H1 (cell line): ENCODE measurements at regions not wholly inside any gene's neighbourhood (a gene's known extent, or its start where the extent isn't known, plus 50 kb on each side); places are given as distances from the start of the nearest gene placed in this dataset.

Experiments
- CTCF ChIA-PET: fragments of 300-600 bp; sonication (Branson Sonifier 250); formaldehyde crosslinking; loops from one replicate; lab custom pipeline; 2021; ENCODE audit not compliant: partially characterized antibody; lab: Charles Lee
- POLR2A ChIA-PET: fragments of 300-600 bp; sonication (Branson Sonifier 250); formaldehyde crosslinking; loops from one replicate; lab custom pipeline; 2021; ENCODE audit warnings: inconsistent platforms; ENCODE audit not compliant: partially characterized antibody; lab: Charles Lee
- DNase-seq, 2 experiments: peaks; one replicate each; pipeline versions ENCODE4 v3.0.0 to v3.0.0-alpha.2; 2010 to 2022; ENCODE audit warnings: low spot score in 2 of 2, low read depth in 1 of 2, mixed read lengths in 1 of 2
- FAIRE-seq: peaks from 2 replicates; lab custom pipeline; 2011; peaks lifted over from hg19 to GRCh38; lab: Jason Lieb, UNC
- H2AFZ ChIP-seq: 2 replicates; pipeline ENCODE4 v1.8.1; 2012; ENCODE audit warnings: low read length, inconsistent platforms
- H2AK5ac ChIP-seq: 2 replicates; pipeline ENCODE4 v1.6.1; 2013; ENCODE audit warnings: low read depth, low read length
- H2BK120ac ChIP-seq: replicated peaks from 2 replicates; pipeline ENCODE3; 2013; ENCODE audit warnings: low read depth, low read length, inconsistent platforms
- H2BK12ac ChIP-seq: 2 replicates; pipeline ENCODE4 v1.6.1; 2013; ENCODE audit warnings: low read depth, low read length
- H2BK15ac ChIP-seq: 2 replicates; pipeline ENCODE4 v1.6.1; 2013; ENCODE audit warnings: low read length
- H2BK20ac ChIP-seq: 2 replicates; pipeline ENCODE4 v1.6.1; 2013; ENCODE audit warnings: low read length
- H2BK5ac ChIP-seq: 2 replicates; pipeline ENCODE4 v1.6.1; 2013; ENCODE audit warnings: low read depth, low read length
- H3K14ac ChIP-seq: 2 replicates; pipeline ENCODE4 v1.6.1; 2013; ENCODE audit warnings: inconsistent platforms; ENCODE audit not compliant: insufficient read length
- H3K18ac ChIP-seq: 2 replicates; pipeline ENCODE4 v1.6.1; 2013; ENCODE audit warnings: low read length; ENCODE audit errors: extremely low read depth
- H3K23ac ChIP-seq: 2 replicates; pipeline ENCODE4 v1.6.1; 2013; ENCODE audit warnings: inconsistent platforms; ENCODE audit not compliant: insufficient read length
- H3K23me2 ChIP-seq: 2 replicates; pipeline ENCODE4 v1.6.1; 2013; ENCODE audit warnings: low read depth, low read length
- H3K27ac ChIP-seq: 2 replicates; pipeline ENCODE4 v1.6.1; 2011; ENCODE audit warnings: low read depth, low read length, inconsistent platforms
- H3K27me3 ChIP-seq, 4 experiments: replicated peaks in 1 of 4; 1 replicate in 1 of 4; 2 replicates in 3 of 4; pipeline versions ENCODE4 v1.6.1 to v1.8.1; 2011 to 2013; ENCODE audit warnings: low read length in 3 of 4, mild to moderate bottlenecking in 3 of 4, inconsistent platforms in 2 of 4, mixed read lengths in 2 of 4, moderate library complexity in 1 of 4; ENCODE audit not compliant: control insufficient read depth in 3 of 4, insufficient read depth in 3 of 4; ENCODE audit errors: extremely low read depth in 1 of 4
- H3K36me3 ChIP-seq, 4 experiments: 2 replicates each; pipeline versions ENCODE4 v1.6.1 to v1.8.1; 2011 to 2013; ENCODE audit warnings: mild to moderate bottlenecking in 4 of 4, low read length in 3 of 4, moderate library complexity in 2 of 4, control low read depth in 1 of 4, inconsistent platforms in 1 of 4; ENCODE audit not compliant: insufficient read depth in 4 of 4, control insufficient read depth in 2 of 4
- H3K4ac ChIP-seq: replicated peaks from 2 replicates; pipeline ENCODE3; 2013; ENCODE audit warnings: low read length, low read depth, mixed read lengths, inconsistent platforms; ENCODE audit not compliant: insufficient read length
- H3K4me1 ChIP-seq, 4 experiments: replicated peaks in 1 of 4; 1 replicate in 1 of 4; 2 replicates in 3 of 4; pipeline versions ENCODE4 v1.6.1 to v1.8.1; 2011 to 2013; ENCODE audit warnings: low read length in 3 of 4, inconsistent platforms in 2 of 4, mixed read lengths in 1 of 4; ENCODE audit not compliant: insufficient read depth in 4 of 4, control insufficient read depth in 3 of 4
- H3K4me2 ChIP-seq, 2 experiments: 2 replicates each; pipeline versions ENCODE4 v1.6.1 to v1.8.1; 2011 to 2013; ENCODE audit warnings: low read depth in 2 of 2, low read length in 2 of 2, control low read depth in 1 of 2, inconsistent platforms in 1 of 2, mild to moderate bottlenecking in 1 of 2; ENCODE audit not compliant: insufficient read depth in 1 of 2
- H3K4me3 ChIP-seq, 4 experiments: fragments of 200-600, 300-600 bp in 1 of 4; sonication (generic), shearing (Covaris generic), sonication (Bioruptor Twin) in 1 of 4; 2 replicates each; pipeline versions ENCODE4 v1.5.1 to v1.8.1; 2011 to 2016; ENCODE audit warnings: low read length in 4 of 4, low read depth in 3 of 4, control low read depth in 2 of 4, inconsistent platforms in 2 of 4, mild to moderate bottlenecking in 2 of 4, mixed read lengths in 1 of 4, moderate library complexity in 1 of 4; ENCODE audit not compliant: insufficient read depth in 2 of 4; ENCODE audit errors: extremely low read depth in 1 of 4
- H3K56ac ChIP-seq: replicated peaks from 2 replicates; pipeline ENCODE3; 2013; ENCODE audit warnings: low read depth, mild to moderate bottlenecking, mixed read lengths, low read length, inconsistent platforms; ENCODE audit not compliant: insufficient read length
- H3K79me1 ChIP-seq: 2 replicates; pipeline ENCODE4 v1.6.1; 2013; ENCODE audit warnings: low read depth, low read length, control low read depth
- H3K79me2 ChIP-seq, 2 experiments: 2 replicates each; pipeline versions ENCODE4 v1.6.1 to v1.8.1; 2012 to 2013; ENCODE audit warnings: low read length in 2 of 2, mild to moderate bottlenecking in 2 of 2, inconsistent platforms in 1 of 2; ENCODE audit not compliant: insufficient read depth in 2 of 2, control insufficient read depth in 1 of 2
- H3K9ac ChIP-seq, 4 experiments: replicated peaks in 1 of 4; 1 replicate in 1 of 4; 2 replicates in 3 of 4; pipeline versions ENCODE4 v1.6.1 to v1.8.1; 2011 to 2013; ENCODE audit warnings: low read depth in 3 of 4, low read length in 3 of 4, control low read depth in 2 of 4, mild to moderate bottlenecking in 2 of 4, moderate library complexity in 2 of 4, inconsistent platforms in 1 of 4; ENCODE audit errors: extremely low read depth in 1 of 4
- H3K9me3 ChIP-seq, 2 experiments: 2 replicates each; pipeline versions ENCODE4 v1.6.1 to v1.8.1; 2012 to 2013; ENCODE audit warnings: mild to moderate bottlenecking in 2 of 2, moderate library complexity in 2 of 2, control low read depth in 1 of 2, inconsistent platforms in 1 of 2, low read depth in 1 of 2, low read length in 1 of 2, mixed read lengths in 1 of 2; ENCODE audit not compliant: insufficient read depth in 2 of 2
- H4K20me1 ChIP-seq, 2 experiments: replicated peaks in 1 of 2; 2 replicates each; pipeline versions ENCODE3 to v1.8.1; 2011 to 2013; ENCODE audit warnings: inconsistent platforms in 2 of 2, low read length in 2 of 2, mild to moderate bottlenecking in 1 of 2; ENCODE audit not compliant: insufficient read depth in 2 of 2, control insufficient read depth in 1 of 2
- H4K5ac ChIP-seq: 2 replicates; pipeline ENCODE4 v1.6.1; 2013; ENCODE audit warnings: low read length, low read depth, mixed read lengths, inconsistent platforms; ENCODE audit not compliant: insufficient read length
- H4K8ac ChIP-seq: 2 replicates; pipeline ENCODE4 v1.8.0; 2013; ENCODE audit warnings: mild to moderate bottlenecking, moderate library complexity, low read length, inconsistent platforms; ENCODE audit not compliant: insufficient read depth; ENCODE audit errors: extremely low read depth
- H4K91ac ChIP-seq: replicated peaks from 2 replicates; pipeline ENCODE3; 2013; ENCODE audit warnings: low read length, mixed read lengths, inconsistent platforms; ENCODE audit not compliant: insufficient read length
- BRCA1 ChIP-seq: IDR thresholded peaks from 2 replicates; pipeline ENCODE4 v1.6.1; 2012; ENCODE audit warnings: low read depth, low read length, improper control_type of control experiment
- CREB1 ChIP-seq: IDR thresholded peaks from 2 replicates; pipeline ENCODE4 v1.6.1; 2012; ENCODE audit warnings: inconsistent platforms
- CTBP2 ChIP-seq: IDR thresholded peaks from 2 replicates; pipeline ENCODE4 v1.7.0; 2011; ENCODE audit warnings: borderline replicate concordance, mild to moderate bottlenecking, moderate library complexity, mixed read lengths, low read length; ENCODE audit not compliant: insufficient read depth, insufficient read length
- EZH2 ChIP-seq: fragments of 200-600 bp; sonication (generic); IDR thresholded peaks from 2 replicates; pipeline ENCODE4 v1.7.1; 2012; ENCODE audit warnings: low read depth, mild to moderate bottlenecking, moderate library complexity, low read length, inconsistent platforms; ENCODE audit not compliant: severe bottlenecking
- FOSL1 ChIP-seq: IDR thresholded peaks from 2 replicates; pipeline ENCODE4 v1.6.1; 2011; ENCODE audit warnings: mild to moderate bottlenecking, low read depth, low read length, moderate library complexity; ENCODE audit not compliant: insufficient read depth
- NANOG ChIP-seq: IDR thresholded peaks from 2 replicates; pipeline ENCODE4 v1.6.1; 2011; ENCODE audit warnings: low read length, low read depth, mild to moderate bottlenecking, inconsistent platforms; ENCODE audit not compliant: insufficient read depth, poor library complexity, severe bottlenecking
- RNF2 ChIP-seq: fragments of 200-900, 300-1000 bp; sonication (generic); IDR thresholded peaks from 2 replicates; pipeline ENCODE4 v1.7.1; 2016; ENCODE audit warnings: borderline replicate concordance, low read depth, mild to moderate bottlenecking, antibody characterized with exemption, low read length; ENCODE audit not compliant: poor library complexity, severe bottlenecking; ENCODE audit errors: missing control alignments
- TCF12 ChIP-seq: IDR thresholded peaks from 2 replicates; pipeline ENCODE4 v1.6.1; 2011; ENCODE audit warnings: low read depth, mild to moderate bottlenecking, low read length
- TEAD4 ChIP-seq: IDR thresholded peaks from 2 replicates; pipeline ENCODE4 v1.6.1; 2012; ENCODE audit warnings: low read depth, low read length, inconsistent platforms, mixed read lengths
- WGBS, 2 experiments: shearing (Covaris generic) in 1 of 2; methylation state at CpG; one replicate each; pipeline versions ENCODE4 v1.1.6 to v1.1.7; 2013 to 2015; ENCODE audit warnings: low lambda C conversion rate in 2 of 2, mixed read lengths in 2 of 2, inconsistent platforms in 1 of 2, low coverage in 1 of 2, missing lambda C conversion rate in 1 of 2; ENCODE audit not compliant: insufficient replicate concordance in 2 of 2, insufficient coverage in 1 of 2, insufficient read length in 1 of 2; ENCODE audit errors: extremely low coverage in 1 of 2, missing lambda C conversion rate in 1 of 2; 5-methylcytosine and 5-hydroxymethylcytosine counted together

DNA sequence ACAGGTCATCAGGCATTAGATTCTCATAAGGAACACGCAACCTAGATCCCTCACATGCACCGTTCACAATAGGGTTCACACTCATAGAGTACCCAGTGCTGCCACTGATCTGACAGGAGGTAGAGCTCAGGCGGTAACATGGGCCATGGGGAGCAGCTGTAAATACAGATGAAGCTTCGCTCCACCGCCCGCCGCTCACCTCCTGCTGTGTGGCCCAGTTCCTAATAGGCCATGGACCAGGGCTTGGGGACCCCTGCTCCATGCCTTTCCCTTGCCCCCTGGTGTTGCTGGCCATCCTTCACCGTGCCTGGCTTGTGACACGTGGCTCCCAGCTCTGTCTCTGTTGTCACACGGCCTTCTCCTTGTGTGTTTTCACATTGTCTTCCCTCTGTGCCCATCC, 171.1 kb upstream of the JARID2 start:
- Histone ChIP-seq H3K14ac (no peak overlapping the region), H2BK5ac (peak overlapping the region; percentile 67; the same call in 1 of the 2 replicates), H4K20me1 (no peaks in the 10 kb centered on the region), H3K36me3 (no peaks in the 10 kb centered on the region), H3K9me3 (no peaks in the 10 kb centered on the region), H2AFZ (no peak overlapping the region), H4K91ac (peak overlapping the region; percentile 82), H3K79me2 (no peaks in the 10 kb centered on the region), H2BK15ac (no peak overlapping the region; the same call in 1 of the 2 replicates), H3K23me2 (no peaks in the 10 kb centered on the region; the same call in 1 of the 2 replicates), H3K9ac (no peak overlapping the region), H3K27me3 (no peaks in the 10 kb centered on the region; a peak in 1 of 7 replicates), H4K5ac (no peak overlapping the region), H4K8ac (no peak overlapping the region; the same call in 1 of the 2 replicates), H2BK120ac (peak overlapping the region; percentile 36), H3K4ac (no peak overlapping the region), H2AK5ac (peak overlapping the region; percentile 96; the same call in 1 of the 2 replicates), H3K79me1 (no peaks in the 10 kb centered on the region), H3K23ac (no peak overlapping the region), H2BK12ac (peak overlapping the region; percentile 99; the same call in 1 of the 2 replicates), H3K4me2 (no peak overlapping the region), H3K4me1 (peaks cover 4 to 14% (median 8%) of the 10 kb centered on the region in 4 experiments), H3K56ac (no peak overlapping the region), H3K27ac (no peak overlapping the region), H3K18ac (peak overlapping the region; percentile 73; the same call in 1 of the 2 replicates), H2BK20ac (peak overlapping the region; percentile 84; the same call in 1 of the 2 replicates), H3K4me3 (no peak overlapping the region)
- whole genome bisulfite sequencing, 2 experiments, result 96% methylated on average over 10 of the region's 10 CpGs; no CpG with 5 or more reads in 1 of the 2 experiments
- TF ChIP-seq EZH2, result no peak
- TF ChIP-seq BRCA1, result no peak
- TF ChIP-seq CREB1, result no peak
- TF ChIP-seq TCF12, result no peak
- no peak for TF ChIP-seq CTBP2
- TF ChIP-seq NANOG, result no peak
- no peak for TF ChIP-seq FOSL1
- TF ChIP-seq RNF2, result no peak
- TF ChIP-seq TEAD4, result no peak
- no peak for DNase-seq
- ChIA-PET CTCF (interaction anchor here (0.6 to 2.5 kb wide), 5 partner anchors 16 to 364 kb away, joined by 3 to 8 read pairs (median 3); no protein-coding TSS in a partner anchor), POLR2A (interaction anchor here (1.3 kb wide), 1 partner anchor 37 kb away, joined by 5 read pairs; no protein-coding TSS in a partner anchor)
- FAIRE-seq, result no peak
